IMR-90 (cell line): ENCODE measurements at regions not wholly inside any gene's neighbourhood (a gene's known extent, or its start where the extent isn't known, plus 50 kb on each side); places are given as distances from the start of the nearest gene placed in this dataset.

ENCODE experiments used
- BHLHE40 ChIP-seq: fragments of 150-350 bp; IDR thresholded peaks from 2 replicates; pipeline ENCODE4 v1.6.1; 2016; ENCODE audit warnings: mild to moderate bottlenecking, low read depth, low read length
- MAFK ChIP-seq: IDR thresholded peaks from 2 replicates; pipeline ENCODE4 v1.6.1; 2012; ENCODE audit warnings: low read depth, low read length, improper control_type of control experiment
- MXI1 ChIP-seq: IDR thresholded peaks from 2 replicates; pipeline ENCODE4 v1.6.1; 2012; ENCODE audit warnings: low read depth, mild to moderate bottlenecking, low read length, moderate library complexity, borderline replicate concordance
- POLR2A ChIP-seq: IDR thresholded peaks from 2 replicates; pipeline ENCODE4 v1.6.1; 2012; ENCODE audit warnings: mild to moderate bottlenecking, low read depth, low read length
- RAD21 ChIP-seq: IDR thresholded peaks from 2 replicates; pipeline ENCODE4 v1.6.1; 2012; ENCODE audit warnings: low read length, improper control_type of control experiment
- RCOR1 ChIP-seq: IDR thresholded peaks from 2 replicates; pipeline ENCODE4 v1.6.1; 2012; ENCODE audit warnings: mild to moderate bottlenecking, low read length, improper control_type of control experiment; ENCODE audit not compliant: insufficient replicate concordance
- TF ChIP-seq, protein P1 (sequence below): conservative IDR thresholded peaks from 2 replicates; pipeline ENCODE4 v1.5.1; 2012; ENCODE audit warnings: mild to moderate bottlenecking, low read depth, low read length, improper control_type of control experiment
- TF ChIP-seq, protein P2 (sequence below): fragments of 150-350 bp; IDR thresholded peaks from 2 replicates; pipeline ENCODE4 v1.6.1; 2017; ENCODE audit warnings: mild to moderate bottlenecking, antibody characterized with exemption, low read length, low read depth

GRCh38 chr2:224645722-224646121 lies 60.6 kb upstream of the CUL3 start:
- TF ChIP-seq, protein P1, sequence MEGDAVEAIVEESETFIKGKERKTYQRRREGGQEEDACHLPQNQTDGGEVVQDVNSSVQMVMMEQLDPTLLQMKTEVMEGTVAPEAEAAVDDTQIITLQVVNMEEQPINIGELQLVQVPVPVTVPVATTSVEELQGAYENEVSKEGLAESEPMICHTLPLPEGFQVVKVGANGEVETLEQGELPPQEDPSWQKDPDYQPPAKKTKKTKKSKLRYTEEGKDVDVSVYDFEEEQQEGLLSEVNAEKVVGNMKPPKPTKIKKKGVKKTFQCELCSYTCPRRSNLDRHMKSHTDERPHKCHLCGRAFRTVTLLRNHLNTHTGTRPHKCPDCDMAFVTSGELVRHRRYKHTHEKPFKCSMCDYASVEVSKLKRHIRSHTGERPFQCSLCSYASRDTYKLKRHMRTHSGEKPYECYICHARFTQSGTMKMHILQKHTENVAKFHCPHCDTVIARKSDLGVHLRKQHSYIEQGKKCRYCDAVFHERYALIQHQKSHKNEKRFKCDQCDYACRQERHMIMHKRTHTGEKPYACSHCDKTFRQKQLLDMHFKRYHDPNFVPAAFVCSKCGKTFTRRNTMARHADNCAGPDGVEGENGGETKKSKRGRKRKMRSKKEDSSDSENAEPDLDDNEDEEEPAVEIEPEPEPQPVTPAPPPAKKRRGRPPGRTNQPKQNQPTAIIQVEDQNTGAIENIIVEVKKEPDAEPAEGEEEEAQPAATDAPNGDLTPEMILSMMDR, result no peak
- TF ChIP-seq MAFK (no peak), RCOR1 (no peak), POLR2A (no peak), MXI1 (no peak), RAD21 (no peak), BHLHE40 (no peak)
- TF ChIP-seq, protein P2, sequence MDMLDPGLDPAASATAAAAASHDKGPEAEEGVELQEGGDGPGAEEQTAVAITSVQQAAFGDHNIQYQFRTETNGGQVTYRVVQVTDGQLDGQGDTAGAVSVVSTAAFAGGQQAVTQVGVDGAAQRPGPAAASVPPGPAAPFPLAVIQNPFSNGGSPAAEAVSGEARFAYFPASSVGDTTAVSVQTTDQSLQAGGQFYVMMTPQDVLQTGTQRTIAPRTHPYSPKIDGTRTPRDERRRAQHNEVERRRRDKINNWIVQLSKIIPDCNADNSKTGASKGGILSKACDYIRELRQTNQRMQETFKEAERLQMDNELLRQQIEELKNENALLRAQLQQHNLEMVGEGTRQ, result no peak
